OCI-LY3 (cell line): ENCODE measurements at regions not wholly inside any gene's neighbourhood (a gene's known extent, or its start where the extent isn't known, plus 50 kb on each side); places are given as distances from the start of the nearest gene placed in this dataset.
"Not testable (repeated sequence)": the region's sequence is repeated elsewhere in the genome, so short reads cannot be mapped to it uniquely, and the experiment has no call there.

Experiments used
- H2AFZ ChIP-seq: fragments of 200-600, 300-600 bp; shearing (Covaris generic); 2 replicates; pipeline ENCODE4 v1.6.0; 2014; ENCODE audit warnings: antibody characterized with exemption, low read depth, low read length
- H3K27ac ChIP-seq: fragments of 200-600, 300-600 bp; sonication (generic); 2 replicates; pipeline ENCODE4 v1.5.1; 2014; ENCODE audit warnings: mild to moderate bottlenecking, low read length, moderate library complexity, mixed read lengths
- H3K27me3 ChIP-seq: fragments of 200-600, 300-600 bp; sonication (generic); 2 replicates; pipeline ENCODE4 v1.6.1; 2014; ENCODE audit warnings: low read depth, low read length, mixed read lengths
- H3K36me3 ChIP-seq: fragments of 200-600, 300-600 bp; sonication (generic); replicated peaks from 2 replicates; pipeline ENCODE3; 2014; ENCODE audit warnings: low read depth, low read length, mixed read lengths
- H3K4me1 ChIP-seq: fragments of 300-600, 200-600 bp; sonication (generic); 2 replicates; pipeline ENCODE4 v1.6.1; 2014; ENCODE audit warnings: low read length, mixed read lengths
- H3K4me2 ChIP-seq: fragments of 200-600, 300-600 bp; sonication (generic); 2 replicates; pipeline ENCODE4 v1.6.1; 2014; ENCODE audit warnings: low read length, mixed read lengths
- H3K4me3 ChIP-seq: fragments of 300-600, 200-600 bp; sonication (generic); 2 replicates; pipeline ENCODE4 v1.5.1; 2014; ENCODE audit warnings: antibody characterized with exemption, mild to moderate bottlenecking, low read length, moderate library complexity
- H3K79me2 ChIP-seq: fragments of 300-600, 200-600 bp; shearing (Covaris generic); 2 replicates; pipeline ENCODE4 v1.6.1; 2014; ENCODE audit warnings: mild to moderate bottlenecking, low read length, mixed read lengths
- H3K9ac ChIP-seq: fragments of 300-600, 200-600 bp; shearing (Covaris generic); 2 replicates; pipeline ENCODE4 v1.6.0; 2014; ENCODE audit warnings: mild to moderate bottlenecking, low read length, moderate library complexity
- H3K9me3 ChIP-seq: fragments of 200-600, 300-600 bp; shearing (Covaris generic); 2 replicates; pipeline ENCODE4 v1.6.1; 2014; ENCODE audit warnings: low read length, mixed read lengths; ENCODE audit not compliant: insufficient read depth
- H4K20me1 ChIP-seq: fragments of 200-600, 300-600 bp; sonication (generic); 2 replicates; pipeline ENCODE4 v1.6.1; 2016; ENCODE audit warnings: low read length, mixed read lengths; ENCODE audit not compliant: insufficient read depth
- EZH2phosphoT487 ChIP-seq: fragments of 200-600 bp; shearing (Covaris generic); IDR thresholded peaks from 2 replicates; pipeline ENCODE4 v1.6.1; 2018; ENCODE audit warnings: antibody characterized with exemption, mixed run types, low read depth
- TF ChIP-seq, protein P1 (sequence below): fragments of 200-600, 300-600 bp; sonication (generic); IDR thresholded peaks from 2 replicates; pipeline ENCODE4 v1.5.1; 2014; ENCODE audit warnings: antibody characterized with exemption, low read length, low read depth

DNA sequence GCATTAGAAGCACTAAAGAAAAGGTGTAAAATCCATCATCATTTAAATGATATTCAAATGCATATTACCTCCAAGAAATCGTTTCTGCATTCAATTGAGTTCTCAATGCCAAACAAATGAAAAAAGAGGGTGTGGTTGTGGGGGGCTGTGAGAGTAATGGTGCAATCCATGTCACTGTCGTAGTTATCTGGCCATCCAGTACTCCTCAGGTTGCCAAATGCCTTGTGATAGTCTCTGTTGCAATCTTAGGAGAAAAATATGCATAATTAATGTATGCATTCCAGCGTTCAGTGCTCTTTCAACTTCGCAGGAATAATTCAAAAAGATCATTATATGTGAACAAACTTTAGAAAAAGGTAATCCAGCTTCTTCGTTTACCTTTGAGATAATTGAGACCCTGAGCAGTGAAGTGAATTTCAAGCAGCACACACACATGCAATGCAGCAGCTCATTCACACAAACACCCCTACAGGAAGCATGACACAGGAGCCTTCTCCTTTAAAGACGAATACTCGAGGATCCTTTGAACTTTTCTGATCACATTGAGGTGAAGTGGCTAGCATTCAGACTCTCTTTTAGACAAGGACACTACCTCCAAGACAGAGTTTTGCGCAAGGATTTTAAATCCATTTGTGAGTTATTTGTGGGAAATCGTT, 73.4 kb downstream of the OR13A1 start:
- H3K27ac ChIP-seq = no peak overlapping the region
- H3K4me2 ChIP-seq = no peak overlapping the region
- H3K4me1 ChIP-seq = no peaks in the 10 kb centered on the region
- no peak overlapping the region for H3K4me3 ChIP-seq
- TF ChIP-seq, protein P1, sequence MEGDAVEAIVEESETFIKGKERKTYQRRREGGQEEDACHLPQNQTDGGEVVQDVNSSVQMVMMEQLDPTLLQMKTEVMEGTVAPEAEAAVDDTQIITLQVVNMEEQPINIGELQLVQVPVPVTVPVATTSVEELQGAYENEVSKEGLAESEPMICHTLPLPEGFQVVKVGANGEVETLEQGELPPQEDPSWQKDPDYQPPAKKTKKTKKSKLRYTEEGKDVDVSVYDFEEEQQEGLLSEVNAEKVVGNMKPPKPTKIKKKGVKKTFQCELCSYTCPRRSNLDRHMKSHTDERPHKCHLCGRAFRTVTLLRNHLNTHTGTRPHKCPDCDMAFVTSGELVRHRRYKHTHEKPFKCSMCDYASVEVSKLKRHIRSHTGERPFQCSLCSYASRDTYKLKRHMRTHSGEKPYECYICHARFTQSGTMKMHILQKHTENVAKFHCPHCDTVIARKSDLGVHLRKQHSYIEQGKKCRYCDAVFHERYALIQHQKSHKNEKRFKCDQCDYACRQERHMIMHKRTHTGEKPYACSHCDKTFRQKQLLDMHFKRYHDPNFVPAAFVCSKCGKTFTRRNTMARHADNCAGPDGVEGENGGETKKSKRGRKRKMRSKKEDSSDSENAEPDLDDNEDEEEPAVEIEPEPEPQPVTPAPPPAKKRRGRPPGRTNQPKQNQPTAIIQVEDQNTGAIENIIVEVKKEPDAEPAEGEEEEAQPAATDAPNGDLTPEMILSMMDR = no peak
- no peak for TF ChIP-seq EZH2phosphoT487
- H3K79me2 ChIP-seq = no peaks in the 10 kb centered on the region
- H3K27me3 ChIP-seq = no peaks in the 10 kb centered on the region
- H2AFZ ChIP-seq = no peak overlapping the region
- no peaks in the 10 kb centered on the region for H3K36me3 ChIP-seq
- H3K9ac ChIP-seq = no peak overlapping the region
- no peaks in the 10 kb centered on the region for H4K20me1 ChIP-seq
- no peaks in the 10 kb centered on the region for H3K9me3 ChIP-seq

DNA sequence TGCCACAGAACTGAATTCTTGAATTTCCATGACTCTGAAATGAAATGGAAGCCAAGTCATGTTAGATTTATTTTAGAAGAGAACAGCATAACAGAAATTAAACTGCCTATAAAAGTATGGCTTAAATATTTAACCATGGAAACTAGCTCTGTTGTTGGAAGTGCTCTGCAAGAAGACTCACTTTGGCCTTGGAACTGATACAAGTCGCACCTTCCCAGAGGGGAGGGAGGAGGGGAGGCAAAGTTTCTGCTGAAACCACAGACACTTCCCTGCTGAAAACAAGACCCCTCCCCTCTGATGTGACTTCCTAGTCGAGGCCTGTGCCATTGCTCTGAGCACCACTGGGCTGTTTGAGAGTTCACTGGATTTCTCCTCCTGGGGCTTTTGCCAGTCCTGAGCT, 72.1 kb downstream of the OR13A1 start:
- no peaks in the 10 kb centered on the region for H3K36me3 ChIP-seq
- TF ChIP-seq EZH2phosphoT487 = no peak
- TF ChIP-seq, protein P1 = no peak

DNA sequence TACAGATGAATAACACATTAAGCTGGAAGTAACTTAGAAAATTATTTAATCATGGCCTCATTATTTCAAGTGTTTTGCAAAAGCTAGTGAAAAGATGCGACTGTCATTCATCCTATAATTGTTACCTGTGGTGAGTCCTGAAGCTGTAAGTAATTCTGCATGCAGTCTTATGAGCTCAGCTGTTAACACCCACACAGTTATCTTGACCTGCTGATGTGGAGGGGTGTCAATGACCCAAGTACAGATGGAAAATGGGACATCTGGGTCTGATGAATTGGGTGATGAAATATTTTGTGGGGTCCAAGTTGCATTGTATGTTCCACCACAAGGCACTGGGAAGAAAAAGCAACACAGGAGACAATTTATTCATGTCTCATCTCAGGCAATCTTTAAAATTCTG, 68.9 kb downstream of the OR13A1 start:
- Histone ChIP-seq H3K9me3 (no peaks in the 10 kb centered on the region), H3K36me3 (no peaks in the 10 kb centered on the region), H3K79me2 (no peaks in the 10 kb centered on the region), H3K9ac (no peak overlapping the region), H3K27me3 (no peaks in the 10 kb centered on the region), H3K27ac (no peak overlapping the region), H3K4me1 (no peaks in the 10 kb centered on the region), H3K4me2 (no peak overlapping the region), H2AFZ (no peak overlapping the region), H4K20me1 (no peaks in the 10 kb centered on the region), H3K4me3 (no peak overlapping the region)
- TF ChIP-seq, protein P1 = no peak
- TF ChIP-seq EZH2phosphoT487 = no peak

More for the DNA sequence above, 72.1 kb downstream of the OR13A1 start:
- no peak overlapping the region for H3K27ac ChIP-seq
- no peaks in the 10 kb centered on the region for H3K27me3 ChIP-seq
- H3K4me1 ChIP-seq = no peaks in the 10 kb centered on the region
- no peak overlapping the region for H2AFZ ChIP-seq
- no peaks in the 10 kb centered on the region for H4K20me1 ChIP-seq
- no peak overlapping the region for H3K4me2 ChIP-seq
- no peaks in the 10 kb centered on the region for H3K9me3 ChIP-seq
- no peak overlapping the region for H3K9ac ChIP-seq
- no peak overlapping the region for H3K4me3 ChIP-seq
- no peaks in the 10 kb centered on the region for H3K79me2 ChIP-seq

DNA sequence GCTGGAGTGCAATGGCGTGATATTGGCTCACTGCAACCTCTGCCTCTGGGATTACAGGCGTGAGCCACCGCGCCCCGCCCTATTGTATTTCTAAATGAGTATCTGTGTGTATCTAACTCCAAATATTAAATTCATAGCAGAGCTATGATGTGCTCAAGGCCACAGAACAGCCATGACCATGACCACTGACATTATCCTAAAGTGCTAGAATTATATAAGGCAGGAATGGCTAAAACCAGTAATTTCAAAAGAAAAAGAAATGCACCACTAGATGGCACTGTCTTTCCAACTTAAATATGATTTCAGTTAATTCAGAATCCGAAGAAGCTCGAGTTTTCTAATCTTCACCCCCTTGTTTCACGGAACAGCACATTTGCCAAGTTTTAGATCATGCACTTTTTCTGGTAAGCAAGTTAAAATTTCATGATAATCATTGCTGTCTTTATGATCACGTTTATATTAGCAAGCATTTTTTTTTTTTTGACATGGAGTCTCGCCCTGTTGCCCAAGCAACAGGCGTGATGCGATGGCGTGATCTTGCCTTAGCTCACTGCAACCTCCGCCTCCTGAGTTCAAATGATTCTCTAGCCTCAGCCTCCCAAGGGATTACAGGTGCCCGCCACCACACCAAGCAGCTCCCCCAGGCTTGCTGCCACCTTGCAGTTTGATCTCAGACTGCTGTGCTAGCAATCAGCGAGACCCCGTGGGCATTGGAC, 65.3 kb downstream of the OR13A1 start:
- Histone ChIP-seq H3K4me3 (peak overlapping the region; percentile 85), H2AFZ (peak overlapping the region; percentile 91), H3K79me2 (no peaks in the 10 kb centered on the region), H3K4me1 (peaks cover 9% of the 10 kb centered on the region), H3K27ac (no peak overlapping the region), H4K20me1 (no peaks in the 10 kb centered on the region), H3K9ac (peak overlapping the region; percentile 44), H3K9me3 (no peaks in the 10 kb centered on the region), H3K36me3 (no peaks in the 10 kb centered on the region), H3K27me3 (no peaks in the 10 kb centered on the region), H3K4me2 (peak overlapping the region; percentile 75)
- TF ChIP-seq EZH2phosphoT487 = no peak
- TF ChIP-seq, protein P1 = peak; percentile 57

DNA sequence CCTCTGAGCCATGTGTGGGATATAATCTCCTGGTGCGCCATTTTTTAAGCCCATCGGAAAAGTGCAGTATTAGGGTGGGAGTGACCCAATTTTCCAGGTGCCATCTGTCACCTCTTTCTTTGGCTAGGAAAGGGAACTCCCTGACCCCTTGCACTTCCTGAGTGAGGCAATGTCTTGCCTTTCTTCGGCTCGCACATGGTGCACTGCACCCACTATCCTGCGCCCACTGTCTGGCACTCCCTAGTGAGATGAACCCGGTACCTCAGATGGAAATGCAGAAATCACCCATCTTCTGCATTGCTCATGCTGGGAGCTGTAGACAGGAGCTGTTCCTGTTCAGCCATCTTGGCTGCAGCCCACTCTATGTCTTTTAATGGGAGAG, 64.7 kb downstream of the OR13A1 start:
- Histone ChIP-seq H3K4me3 (peak overlapping the region; percentile 85), H2AFZ (peak overlapping the region; percentile 91), H3K4me2 (peak overlapping the region; percentile 75), H3K9ac (peak overlapping the region; percentile 44; the same call in 1 of the 2 replicates)
- H3K27me3 ChIP-seq, H3K9me3 ChIP-seq, H4K20me1 ChIP-seq, H3K4me1 ChIP-seq, H3K27ac ChIP-seq, H3K36me3 ChIP-seq, H3K79me2 ChIP-seq: not testable (repeated sequence)
